ENCODE measurements at regions not wholly inside any gene's neighbourhood (a gene's known extent, or its start where the extent isn't known, plus 50 kb on each side); places are given as distances from the start of the nearest gene placed in this dataset.

DNA sequence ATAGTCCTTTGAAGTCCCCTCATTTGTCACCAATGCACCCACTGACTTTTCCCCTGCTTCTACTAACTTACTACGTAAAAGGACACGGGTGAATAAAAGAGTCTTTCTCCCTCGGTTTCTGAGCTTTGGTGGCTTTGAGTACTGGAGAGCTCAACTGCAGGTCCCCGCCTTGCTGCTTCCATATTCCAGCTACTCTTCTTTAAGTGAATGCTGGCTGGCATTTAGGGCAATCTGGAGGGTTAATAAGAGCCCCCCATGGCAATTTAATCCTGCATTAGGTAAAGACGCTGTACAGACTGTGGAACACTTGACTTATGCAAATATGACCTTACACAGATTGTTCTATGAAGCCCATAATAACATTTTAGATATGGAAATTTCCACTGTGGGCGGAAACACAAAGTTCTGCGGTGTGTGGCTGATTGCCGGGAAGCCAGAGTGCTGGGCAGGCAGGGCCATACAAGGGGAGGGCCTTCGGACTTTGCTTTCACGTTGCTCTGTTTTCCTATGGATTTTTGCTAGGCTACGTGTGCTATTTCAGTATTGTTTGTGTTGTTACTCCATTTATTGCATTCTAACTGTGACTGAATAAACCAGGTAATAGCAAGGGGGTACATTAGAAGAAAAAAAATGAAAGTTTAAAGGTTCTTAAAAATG lies 97.5 kb downstream of the SLC10A2 start:
- Histone ChIP-seq H3K4me3 (no peak overlapping the region), H3K36me3 (ENCODE audit: insufficient read depth in 1 of 2, low read depth in 1 of 2) (no peaks in the 10 kb centered on the region), H3K27me3 (ENCODE audit: insufficient read depth in 3 of 3, low read length in 2 of 3) (no peaks in the 10 kb centered on the region), H3K9me3 (no peaks in the 10 kb centered on the region), H3K4me1 (no peaks in the 10 kb centered on the region), H3K27ac (no peak overlapping the region)
- TF ChIP-seq, protein P1, sequence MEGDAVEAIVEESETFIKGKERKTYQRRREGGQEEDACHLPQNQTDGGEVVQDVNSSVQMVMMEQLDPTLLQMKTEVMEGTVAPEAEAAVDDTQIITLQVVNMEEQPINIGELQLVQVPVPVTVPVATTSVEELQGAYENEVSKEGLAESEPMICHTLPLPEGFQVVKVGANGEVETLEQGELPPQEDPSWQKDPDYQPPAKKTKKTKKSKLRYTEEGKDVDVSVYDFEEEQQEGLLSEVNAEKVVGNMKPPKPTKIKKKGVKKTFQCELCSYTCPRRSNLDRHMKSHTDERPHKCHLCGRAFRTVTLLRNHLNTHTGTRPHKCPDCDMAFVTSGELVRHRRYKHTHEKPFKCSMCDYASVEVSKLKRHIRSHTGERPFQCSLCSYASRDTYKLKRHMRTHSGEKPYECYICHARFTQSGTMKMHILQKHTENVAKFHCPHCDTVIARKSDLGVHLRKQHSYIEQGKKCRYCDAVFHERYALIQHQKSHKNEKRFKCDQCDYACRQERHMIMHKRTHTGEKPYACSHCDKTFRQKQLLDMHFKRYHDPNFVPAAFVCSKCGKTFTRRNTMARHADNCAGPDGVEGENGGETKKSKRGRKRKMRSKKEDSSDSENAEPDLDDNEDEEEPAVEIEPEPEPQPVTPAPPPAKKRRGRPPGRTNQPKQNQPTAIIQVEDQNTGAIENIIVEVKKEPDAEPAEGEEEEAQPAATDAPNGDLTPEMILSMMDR (IDR thresholded peaks at IDR 0.05) = no peak
- ATAC-seq (no peak), DNase-seq (no peak)
- intact Hi-C loops (cut with DNase I) = no loop called here
- WGBS, 3 donors = 77 to 82% (median 78%) methylated on average over 11 of the region's 11 CpGs

DNA sequence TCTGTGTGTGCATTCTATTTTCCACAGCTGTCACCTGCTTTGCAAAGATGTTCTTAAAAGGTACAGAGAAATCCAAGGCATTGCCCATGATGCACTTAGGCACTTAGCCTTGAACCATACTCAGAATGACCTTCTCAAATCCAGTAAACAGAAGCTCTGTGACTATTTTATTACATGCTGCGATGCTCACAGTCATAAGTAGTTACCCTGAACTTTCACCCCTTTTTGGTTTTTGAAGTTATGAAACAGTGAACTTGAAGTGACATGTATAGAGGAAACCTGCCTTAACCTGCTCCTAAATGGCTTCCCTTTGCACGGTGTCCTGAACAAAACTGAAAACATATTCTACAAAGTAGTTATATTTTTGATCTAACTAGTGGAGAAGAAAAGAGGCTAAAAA lies 100.4 kb downstream of the SLC10A2 start:
- 48 to 58% (median 53%) methylated on average over 2 of the region's 2 CpGs for WGBS, 3 donors
- intact Hi-C loops (cut with DNase I) = no loop called here

DNA sequence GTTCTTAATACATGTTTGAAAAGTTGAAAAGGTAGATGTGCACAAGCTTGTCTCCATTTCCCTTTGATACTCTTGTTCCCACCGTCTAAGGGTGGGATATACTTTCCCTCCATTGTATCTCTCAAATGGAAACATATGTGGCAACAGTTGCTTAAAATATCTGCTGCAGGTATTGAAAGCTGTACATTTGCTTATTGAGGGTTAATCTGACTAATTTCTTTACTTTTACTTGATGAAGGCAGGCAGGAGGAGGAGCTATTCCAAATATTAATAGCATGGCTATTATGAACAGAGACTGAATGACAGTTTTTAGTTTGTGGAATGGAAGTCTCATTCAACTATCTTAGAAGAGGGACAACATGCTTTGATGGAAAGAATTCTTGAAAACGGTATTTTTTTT lies 103.8 kb downstream of the SLC10A2 start:
- Histone ChIP-seq H3K4me3 (no peak overlapping the region), H3K4me1 (no peaks in the 10 kb centered on the region), H3K27ac (no peak overlapping the region), H3K36me3 (ENCODE audit: insufficient read depth in 1 of 2, low read depth in 1 of 2) (no peaks in the 10 kb centered on the region), H3K9me3 (no peaks in the 10 kb centered on the region), H3K27me3 (ENCODE audit: insufficient read depth in 3 of 3, low read length in 2 of 3) (peaks cover 0 to 5% (median 0%) of the 10 kb centered on the region in 3 donors)
- 53 to 62% (median 58%) methylated on average over 2 of the region's 2 CpGs for WGBS, 3 donors
- ATAC-seq (no peak), DNase-seq (no peak)
- intact Hi-C loops (cut with DNase I) = no loop called here
- TF ChIP-seq, protein P1 (IDR thresholded peaks at IDR 0.05) = no peak

More for the DNA sequence above, 100.4 kb downstream of the SLC10A2 start:
- no peaks in the 10 kb centered on the region for H3K9me3 ChIP-seq
- no peaks in the 10 kb centered on the region for H3K4me1 ChIP-seq
- H3K4me3 ChIP-seq = no peak overlapping the region
- no peaks in the 10 kb centered on the region for H3K36me3 ChIP-seq (ENCODE audit: insufficient read depth in 1 of 2, low read depth in 1 of 2)
- no peak overlapping the region for H3K27ac ChIP-seq
- peaks cover 0 to 5% (median 0%) of the 10 kb centered on the region in 3 donors for H3K27me3 ChIP-seq (ENCODE audit: insufficient read depth in 3 of 3, low read length in 2 of 3)
- no peak for DNase-seq
- TF ChIP-seq, protein P1 (IDR thresholded peaks at IDR 0.05) = no peak
- no peak for ATAC-seq

DNA sequence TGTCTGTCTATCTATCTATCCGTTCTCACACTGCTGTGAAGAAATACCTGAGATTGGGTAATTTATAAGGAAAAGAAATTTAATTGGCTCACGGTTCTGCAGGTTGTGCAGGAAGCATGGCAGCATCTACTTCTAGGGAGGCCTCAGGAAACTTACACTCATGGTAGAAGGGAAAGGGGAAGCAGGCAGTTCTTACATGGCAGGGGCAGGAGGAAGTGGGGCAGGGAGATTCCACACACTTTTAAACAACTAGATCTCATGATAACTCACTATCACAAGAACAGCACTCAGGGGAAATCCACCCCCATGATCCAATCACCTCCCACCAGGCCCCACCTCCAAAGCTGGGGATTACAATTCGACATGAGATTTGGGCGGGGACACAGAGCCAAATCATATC lies 105.3 kb downstream of the SLC10A2 start:
- Histone ChIP-seq H3K36me3 (ENCODE audit: insufficient read depth in 1 of 2, low read depth in 1 of 2) (no peaks in the 10 kb centered on the region), H3K9me3 (no peaks in the 10 kb centered on the region), H3K4me1 (no peaks in the 10 kb centered on the region), H3K27ac (no peak overlapping the region), H3K27me3 (ENCODE audit: insufficient read depth in 3 of 3, low read length in 2 of 3) (peaks cover 0 to 5% (median 0%) of the 10 kb centered on the region in 3 donors), H3K4me3 (no peak overlapping the region)
- DNase-seq (no peak), ATAC-seq (no peak)
- TF ChIP-seq, protein P1 (IDR thresholded peaks at IDR 0.05) = no peak
- 85 to 87% (median 86%) methylated on average over 4 of the region's 4 CpGs for WGBS, 3 donors
- intact Hi-C loops (cut with DNase I) = no loop called here

DNA sequence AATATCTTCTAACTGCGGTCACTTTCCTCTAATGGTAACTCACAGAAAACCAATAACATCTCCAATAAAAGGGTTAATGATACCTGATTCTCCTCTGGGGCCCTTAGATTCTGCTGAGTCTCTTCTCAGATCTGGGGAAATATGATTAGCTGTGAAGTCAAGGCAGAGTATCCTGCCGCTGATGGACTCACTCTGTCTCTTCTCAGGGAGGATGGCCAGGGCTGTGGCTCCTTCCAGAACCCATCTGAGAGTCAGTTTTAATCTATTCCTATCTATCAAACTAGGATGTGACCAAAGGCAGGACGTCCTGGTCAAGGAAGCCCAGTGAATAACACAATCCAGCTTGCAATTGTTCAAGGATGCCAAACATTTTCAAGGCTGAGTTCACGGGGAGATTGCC lies 109.8 kb downstream of the SLC10A2 start:
- no peaks in the 10 kb centered on the region for H3K4me1 ChIP-seq
- TF ChIP-seq, protein P1 (IDR thresholded peaks at IDR 0.05) = no peak
- intact Hi-C loops (cut with DNase I) = no loop called here
- DNase-seq (no peak), ATAC-seq (no peak)
- H3K27ac ChIP-seq = no peak overlapping the region
- no peaks in the 10 kb centered on the region for H3K36me3 ChIP-seq (ENCODE audit: insufficient read depth in 1 of 2, low read depth in 1 of 2)
- H3K9me3 ChIP-seq = no peaks in the 10 kb centered on the region
- peaks cover 0 to 4% (median 0%) of the 10 kb centered on the region in 3 donors for H3K27me3 ChIP-seq (ENCODE audit: insufficient read depth in 3 of 3, low read length in 2 of 3)
- WGBS, 3 donors = 46 to 51% (median 48%) methylated on average over 4 of the region's 4 CpGs
- no peak overlapping the region for H3K4me3 ChIP-seq
